GM10248 (cell line): ENCODE measurements at regions not wholly inside any gene's neighbourhood (a gene's known extent, or its start where the extent isn't known, plus 50 kb on each side); places are given as distances from the start of the nearest gene placed in this dataset.
"Not testable (repeated sequence)": the region's sequence is repeated elsewhere in the genome, so short reads cannot be mapped to it uniquely, and the experiment has no call there.

Source experiments
- CTCF ChIA-PET: fragments of 300-600 bp; sonication (Branson Sonifier 250); formaldehyde crosslinking; extraction: SDS; loops from one replicate; lab custom pipeline; 2021; ENCODE audit warnings: antibody characterized with exemption; lab: Yijun Ruan, JAX
- POLR2A ChIA-PET: fragments of 350-650 bp; sonication (Branson Sonifier 250); formaldehyde crosslinking; extraction: SDS; loops from one replicate; lab custom pipeline; 2020; ENCODE audit warnings: antibody characterized with exemption; lab: Yijun Ruan, JAX
- DNase-seq: peaks from one replicate; pipeline ENCODE4 v3.0.0; 2012; ENCODE audit errors: extremely low spot score
- CTCF ChIP-seq: IDR thresholded peaks from 2 replicates; pipeline ENCODE4 v1.5.1; 2012; ENCODE audit warnings: mild to moderate bottlenecking, low read depth; ENCODE audit errors: extremely low read depth, missing control alignments, control extremely low read depth

DNA sequence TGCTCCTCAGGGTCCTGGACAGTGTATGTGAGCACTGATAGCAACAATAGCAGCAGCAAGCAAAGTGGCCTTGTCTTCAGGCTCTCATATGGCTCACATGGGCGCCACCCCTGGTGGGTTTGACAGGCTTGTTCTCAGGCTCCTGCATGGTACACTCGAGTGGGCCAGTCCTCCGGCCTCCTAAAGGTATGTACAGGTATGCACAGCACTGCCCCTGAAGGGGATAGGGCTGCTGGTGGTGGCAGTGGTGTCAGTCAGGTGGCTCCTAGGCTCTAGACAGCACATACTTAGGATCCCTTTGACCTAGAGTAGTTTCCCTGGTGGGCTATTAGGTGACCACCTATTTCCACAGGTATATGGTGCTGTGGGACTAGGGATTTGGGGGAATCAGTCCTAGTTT, 79.8 kb downstream of the LGALS9B start:
- DNase-seq, POLR2A ChIA-PET, CTCF ChIA-PET: not testable (repeated sequence)

DNA sequence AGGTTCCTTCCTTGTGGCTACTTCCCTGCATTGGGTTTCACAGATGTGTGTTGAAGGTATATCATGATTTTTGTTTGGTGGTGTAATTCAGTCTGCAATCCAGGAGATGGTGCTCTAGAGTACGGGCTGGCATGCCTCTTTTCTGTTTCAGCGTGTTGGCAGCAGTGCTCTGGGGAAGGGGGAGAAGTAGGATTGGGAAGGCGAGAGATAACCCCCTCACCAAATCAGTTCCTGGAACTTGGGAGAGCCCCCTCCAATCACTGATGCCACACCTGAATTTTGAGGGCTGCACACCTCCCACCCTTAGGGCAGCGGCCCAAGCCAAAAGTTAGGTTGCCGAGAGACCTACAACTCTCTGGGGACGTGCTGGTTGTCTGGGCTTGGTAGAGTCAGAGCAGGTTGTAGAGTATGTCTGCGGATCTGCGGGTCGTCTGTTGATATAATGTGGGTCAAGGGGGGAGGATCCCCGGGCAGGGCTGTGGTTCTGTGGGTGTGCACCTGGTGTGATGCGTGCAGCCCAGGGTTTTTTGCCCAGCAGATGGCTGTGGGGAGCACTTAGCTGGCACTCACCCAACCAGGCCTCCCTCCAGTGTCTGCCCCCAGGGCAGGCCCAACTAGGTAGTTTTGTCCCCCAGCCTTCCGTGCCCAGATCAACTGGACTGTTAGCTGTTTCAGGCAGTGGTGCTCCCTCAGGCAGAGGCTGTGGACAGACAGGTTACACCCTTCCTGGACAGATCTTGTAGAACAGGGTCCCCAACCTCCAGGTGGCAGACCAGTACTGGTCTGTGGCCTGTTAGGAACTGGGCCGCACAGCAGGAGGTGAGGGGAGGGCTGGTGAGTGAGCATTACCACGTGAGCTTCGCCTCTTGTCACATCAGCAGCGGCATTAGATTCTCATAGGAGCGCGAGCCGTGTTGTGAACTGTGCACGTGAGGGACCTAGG, 85.7 kb downstream of the LGALS9B start:
- TF ChIP-seq CTCF, result peak; percentile 50
- DNase-seq, result peak; percentile 13
- POLR2A ChIA-PET, result not testable (repeated sequence)

GRCh38 chr17:20380625-20381024, 86.7 kb downstream of the LGALS9B start:
- POLR2A ChIA-PET, DNase-seq: not testable (repeated sequence)

More for the DNA sequence above, 85.7 kb downstream of the LGALS9B start:
- CTCF ChIA-PET, result not testable (repeated sequence)

GRCh38 chr17:20379251-20379650, 88.1 kb downstream of the LGALS9B start:
- CTCF ChIA-PET, result not testable (repeated sequence)

More at GRCh38 chr17:20380625-20381024, 86.7 kb downstream of the LGALS9B start:
- CTCF ChIA-PET, result not testable (repeated sequence)

GRCh38 chr17:20376642-20377041, 90.7 kb downstream of the LGALS9B start:
- DNase-seq, POLR2A ChIA-PET, CTCF ChIA-PET: not testable (repeated sequence)

More at GRCh38 chr17:20379251-20379650, 88.1 kb downstream of the LGALS9B start:
- DNase-seq, POLR2A ChIA-PET: not testable (repeated sequence)

DNA sequence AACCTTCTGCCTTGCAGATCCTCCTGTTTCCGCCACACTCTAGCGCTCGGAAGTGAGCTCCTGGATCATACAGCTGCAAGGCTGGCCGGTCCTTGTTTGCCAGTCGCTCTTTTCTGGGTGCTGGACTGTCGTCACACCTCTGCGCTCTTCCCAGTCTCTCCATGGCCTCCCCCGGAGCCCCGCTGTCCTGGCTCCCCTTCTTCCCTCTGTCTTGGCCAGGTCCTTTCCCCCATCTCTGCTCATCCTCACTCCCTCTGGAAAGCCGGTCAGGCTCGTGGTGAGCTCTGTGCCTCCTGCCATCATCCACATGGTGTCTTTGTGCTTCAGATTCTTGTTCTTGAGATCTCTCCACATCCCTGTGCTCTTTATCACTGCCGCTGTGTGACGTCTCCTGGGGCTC, 91.6 kb downstream of the LGALS9B start:
- DNase-seq, POLR2A ChIA-PET, CTCF ChIA-PET: not testable (repeated sequence)
